RWPE2 (cell line): ENCODE measurements at regions not wholly inside any gene's neighbourhood (a gene's known extent, or its start where the extent isn't known, plus 50 kb on each side); places are given as distances from the start of the nearest gene placed in this dataset.

Experiments
- ATAC-seq: fragments of 200-7000 bp; cut with Tn5 transposase; 3 replicates; pipeline ENCODE4 v1.9.1; 2021; ENCODE audit warnings: low read depth
- DNase-seq: peaks from one replicate; pipeline ENCODE4 v3.0.0-alpha.2; 2020; ENCODE audit warnings: low spot score
- H3K27ac ChIP-seq: fragments of 450-650 bp; 2 replicates; pipeline ENCODE4 v1.5.1; 2017; ENCODE audit warnings: mild to moderate bottlenecking; ENCODE audit not compliant: poor library complexity, severe bottlenecking
- H3K27me3 ChIP-seq: fragments of 250-450 bp; sonication (Bioruptor Pico); 2 replicates; pipeline ENCODE4 v1.5.1; 2021; ENCODE audit warnings: mild to moderate bottlenecking, moderate library complexity; ENCODE audit not compliant: insufficient read depth, poor library complexity, severe bottlenecking
- H3K36me3 ChIP-seq: fragments of 250-450 bp; sonication (Bioruptor Pico); 2 replicates; pipeline ENCODE4 v1.5.1; 2020; ENCODE audit warnings: low read depth, mild to moderate bottlenecking, moderate library complexity
- H3K4me1 ChIP-seq: fragments of 250-450 bp; sonication (Bioruptor Pico); 2 replicates; pipeline ENCODE4 v1.5.1; 2021; ENCODE audit warnings: mild to moderate bottlenecking, moderate library complexity; ENCODE audit not compliant: insufficient read depth, poor library complexity, severe bottlenecking
- H3K4me3 ChIP-seq: fragments of 250-450 bp; sonication (Bioruptor Pico); 2 replicates; pipeline ENCODE4 v1.5.1; 2021; ENCODE audit warnings: mild to moderate bottlenecking, moderate library complexity; ENCODE audit not compliant: severe bottlenecking
- H3K9me3 ChIP-seq: fragments of 250-450 bp; sonication (Bioruptor Pico); 2 replicates; pipeline ENCODE4 v1.5.1; 2021; ENCODE audit warnings: mild to moderate bottlenecking, moderate library complexity; ENCODE audit not compliant: severe bottlenecking
- CTCF ChIP-seq: fragments of 450-650 bp; IDR thresholded peaks from one replicate; pipeline ENCODE4 v1.5.1; 2017; ENCODE audit warnings: mild to moderate bottlenecking, moderate library complexity; ENCODE audit not compliant: poor library complexity, severe bottlenecking

GRCh38 chr3:194816748-194817591 is 131.3 kb downstream of the FAM43A start:
- no peak for TF ChIP-seq CTCF
- Histone ChIP-seq H3K9me3 (no peaks in the 10 kb centered on the region), H3K4me1 (no peaks in the 10 kb centered on the region), H3K36me3 (no peaks in the 10 kb centered on the region), H3K4me3 (no peak overlapping the region), H3K27me3 (no peaks in the 10 kb centered on the region), H3K27ac (no peak overlapping the region)
- DNase-seq (no peak), ATAC-seq (no peak)

DNA sequence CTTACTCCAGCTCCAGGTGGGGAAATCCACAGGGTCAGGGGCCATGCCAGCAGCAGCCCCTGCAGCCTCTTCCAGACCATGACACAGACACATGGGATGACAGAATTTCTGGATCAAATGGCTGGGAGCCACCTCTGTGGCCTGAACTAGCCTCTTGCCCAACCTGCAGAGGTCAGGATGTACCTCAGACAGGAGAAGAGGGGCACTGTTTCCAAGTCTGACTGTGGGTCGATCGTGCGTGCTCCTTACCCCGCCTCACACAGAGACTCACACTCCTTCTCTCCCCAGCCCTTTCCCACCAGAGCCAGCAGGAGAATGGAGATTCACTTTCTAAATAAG is 131.9 kb downstream of the FAM43A start:
- Histone ChIP-seq H3K4me3 (no peak overlapping the region), H3K4me1 (no peaks in the 10 kb centered on the region), H3K36me3 (no peaks in the 10 kb centered on the region), H3K27me3 (no peaks in the 10 kb centered on the region), H3K27ac (no peak overlapping the region), H3K9me3 (no peaks in the 10 kb centered on the region)
- no peak for DNase-seq
- no peak for TF ChIP-seq CTCF
- no peak for ATAC-seq

- no peaks in the 10 kb centered on the region for H3K4me1 ChIP-seq
- TF ChIP-seq CTCF = no peak
- no peak overlapping the region for H3K4me3 ChIP-seq
- no peaks in the 10 kb centered on the region for H3K9me3 ChIP-seq
- no peaks in the 10 kb centered on the region for H3K27me3 ChIP-seq
- ATAC-seq = no peak
- H3K36me3 ChIP-seq = no peaks in the 10 kb centered on the region
- no peak overlapping the region for H3K27ac ChIP-seq
- DNase-seq = no peak
These were observed 132.3 kb downstream of the FAM43A start for GRCh38 chr3:194817936-194818335.

- no peaks in the 10 kb centered on the region for H3K4me1 ChIP-seq
- DNase-seq (no peak), ATAC-seq (no peak)
- no peaks in the 10 kb centered on the region for H3K36me3 ChIP-seq
- TF ChIP-seq CTCF = no peak
- H3K4me3 ChIP-seq = no peak overlapping the region
- H3K9me3 ChIP-seq = no peaks in the 10 kb centered on the region
- no peak overlapping the region for H3K27ac ChIP-seq
- H3K27me3 ChIP-seq = no peaks in the 10 kb centered on the region
These were observed 138.4 kb downstream of the FAM43A start for GRCh38 chr3:194824100-194824499.

DNA sequence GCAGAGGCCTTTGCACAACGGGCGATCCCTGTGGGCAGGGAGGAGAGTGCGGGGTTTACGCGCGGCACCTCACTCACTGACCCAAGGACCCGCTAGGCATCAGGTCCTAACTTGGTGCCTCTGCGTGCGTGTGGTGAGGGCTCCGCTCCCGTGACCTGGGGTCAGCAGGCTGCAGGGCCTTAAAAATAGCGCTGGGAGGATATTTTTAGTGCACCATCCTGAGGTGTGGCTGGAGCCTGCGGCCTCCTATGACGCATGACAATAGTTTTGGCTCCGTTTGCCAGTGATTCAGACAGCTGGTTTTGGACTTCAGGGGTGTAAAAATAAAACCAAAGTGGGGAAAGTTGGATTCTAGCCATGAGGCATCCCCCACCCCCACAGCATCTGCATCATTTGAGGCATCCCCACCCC is 139.0 kb downstream of the FAM43A start:
- Histone ChIP-seq H3K27me3 (no peaks in the 10 kb centered on the region), H3K9me3 (no peaks in the 10 kb centered on the region), H3K4me1 (no peaks in the 10 kb centered on the region), H3K4me3 (no peak overlapping the region), H3K27ac (no peak overlapping the region), H3K36me3 (no peaks in the 10 kb centered on the region)
- no peak for TF ChIP-seq CTCF
- no peak for DNase-seq
- no peak for ATAC-seq
